Trophoblast cell (in vitro differentiated cells and primary cell): ENCODE measurements at regions not wholly inside any gene's neighbourhood (a gene's known extent, or its start where the extent isn't known, plus 50 kb on each side); places are given as distances from the start of the nearest gene placed in this dataset.

Experiments used
- DNase-seq, 2 donors: peaks; one replicate each; pipeline ENCODE4 v3.0.0-alpha.2; 2016
- H2AFZ ChIP-seq: 2 replicates; pipeline ENCODE4 v1.6.1; 2013; ENCODE audit warnings: low read length, moderate library complexity, mild to moderate bottlenecking; ENCODE audit not compliant: insufficient read depth, poor library complexity
- H2AK5ac ChIP-seq: 2 replicates; pipeline ENCODE4 v1.6.1; 2013; ENCODE audit warnings: mild to moderate bottlenecking, low read length
- H2BK120ac ChIP-seq: 2 replicates; pipeline ENCODE4 v1.6.1; 2013; ENCODE audit warnings: low read length, mild to moderate bottlenecking, moderate library complexity; ENCODE audit not compliant: insufficient read depth, poor library complexity
- H2BK12ac ChIP-seq: 2 replicates; pipeline ENCODE4 v1.6.1; 2013; ENCODE audit warnings: mild to moderate bottlenecking, low read length, moderate library complexity
- H2BK5ac ChIP-seq: 2 replicates; pipeline ENCODE4 v1.6.1; 2013; ENCODE audit warnings: low read length, low read depth, moderate library complexity, mild to moderate bottlenecking; ENCODE audit not compliant: poor library complexity
- H3K14ac ChIP-seq: 2 replicates; pipeline ENCODE4 v1.6.1; 2013; ENCODE audit warnings: mild to moderate bottlenecking, low read length
- H3K18ac ChIP-seq: 2 replicates; pipeline ENCODE4 v1.6.1; 2013; ENCODE audit warnings: mild to moderate bottlenecking, low read length
- H3K23ac ChIP-seq: 2 replicates; pipeline ENCODE4 v1.6.1; 2013; ENCODE audit warnings: low read length
- H3K27ac ChIP-seq: 2 replicates; pipeline ENCODE4 v1.5.1; 2013; ENCODE audit warnings: low read depth, mild to moderate bottlenecking, inconsistent platforms, low read length, moderate library complexity
- H3K27me3 ChIP-seq: 2 replicates; pipeline ENCODE4 v1.6.1; 2013; ENCODE audit warnings: inconsistent platforms, mild to moderate bottlenecking, low read length, moderate library complexity; ENCODE audit not compliant: insufficient read depth
- H3K36me3 ChIP-seq, 2 experiments: 1 replicate in 1 of 2; 2 replicates in 1 of 2; pipeline ENCODE4 v1.6.1; 2013; ENCODE audit warnings: low read length in 2 of 2, mild to moderate bottlenecking in 2 of 2, moderate library complexity in 1 of 2; ENCODE audit not compliant: insufficient read depth in 2 of 2, control insufficient read depth in 1 of 2
- H3K4ac ChIP-seq: 2 replicates; pipeline ENCODE4 v1.6.1; 2013; ENCODE audit warnings: low read depth, mild to moderate bottlenecking, low read length, moderate library complexity
- H3K4me1 ChIP-seq, 2 experiments: 1 replicate in 1 of 2; 2 replicates in 1 of 2; pipeline ENCODE4 v1.6.1; 2013; ENCODE audit warnings: low read length in 2 of 2, mild to moderate bottlenecking in 2 of 2, moderate library complexity in 1 of 2; ENCODE audit not compliant: insufficient read depth in 2 of 2, control insufficient read depth in 1 of 2
- H3K4me2 ChIP-seq: 2 replicates; pipeline ENCODE4 v1.6.1; 2013; ENCODE audit warnings: inconsistent platforms, mild to moderate bottlenecking, low read length, moderate library complexity
- H3K4me3 ChIP-seq: 2 replicates; pipeline ENCODE4 v1.5.1; 2013; ENCODE audit warnings: mild to moderate bottlenecking, low read depth, low read length, inconsistent platforms
- H3K79me1 ChIP-seq: one replicate; pipeline ENCODE4 v1.6.1; 2013; ENCODE audit warnings: low read length
- H3K79me2 ChIP-seq: 2 replicates; pipeline ENCODE4 v1.6.1; 2013; ENCODE audit warnings: low read length, mild to moderate bottlenecking; ENCODE audit not compliant: control insufficient read depth, insufficient read depth, poor library complexity
- H3K9ac ChIP-seq: 2 replicates; pipeline ENCODE4 v1.6.1; 2013; ENCODE audit warnings: mild to moderate bottlenecking, low read length
- H3K9me3 ChIP-seq: 2 replicates; pipeline ENCODE4 v1.6.1; 2013; ENCODE audit warnings: low read depth, mild to moderate bottlenecking, control low read depth, inconsistent platforms, low read length; ENCODE audit not compliant: insufficient read depth
- H4K12ac ChIP-seq: 2 replicates; pipeline ENCODE4 v1.6.1; 2013; ENCODE audit warnings: low read depth, mild to moderate bottlenecking, low read length, moderate library complexity
- H4K8ac ChIP-seq: 2 replicates; pipeline ENCODE4 v1.6.1; 2013; ENCODE audit warnings: low read depth, mild to moderate bottlenecking, low read length, moderate library complexity
- H4K91ac ChIP-seq: one replicate; pipeline ENCODE4 v1.6.1; 2013; ENCODE audit warnings: low read depth, mild to moderate bottlenecking, low read length, moderate library complexity
- WGBS: extraction: QIAGEN DNeasy Blood & Tissue Kit; methylation state at CpG from one replicate; pipeline ENCODE4 v1.1.7; 2013; ENCODE audit warnings: missing lambda C conversion rate; ENCODE audit not compliant: insufficient read length, insufficient coverage; ENCODE audit errors: extremely low coverage; 5-methylcytosine and 5-hydroxymethylcytosine counted together

- H2BK12ac ChIP-seq: no peak overlapping the region
- no peaks in the 10 kb centered on the region for H3K9me3 ChIP-seq
- no peak overlapping the region for H4K12ac ChIP-seq
- no peak overlapping the region for H4K8ac ChIP-seq
- H2BK120ac ChIP-seq: no peak overlapping the region
- no peak for DNase-seq
- no peaks in the 10 kb centered on the region for H3K4me1 ChIP-seq
- H3K36me3 ChIP-seq: no peaks in the 10 kb centered on the region
- no peaks in the 10 kb centered on the region for H3K79me1 ChIP-seq
- H3K23ac ChIP-seq: no peak overlapping the region
- WGBS: no CpG with 5 or more reads among the region's 6 CpGs
- no peak overlapping the region for H3K18ac ChIP-seq
- no peak overlapping the region for H3K4me3 ChIP-seq
- H3K9ac ChIP-seq: no peak overlapping the region
- H2AFZ ChIP-seq: no peak overlapping the region
- no peak overlapping the region for H2BK5ac ChIP-seq
- H3K4me2 ChIP-seq: no peak overlapping the region
- no peak overlapping the region for H4K91ac ChIP-seq
- H2AK5ac ChIP-seq: no peak overlapping the region
- no peaks in the 10 kb centered on the region for H3K79me2 ChIP-seq
- H3K4ac ChIP-seq: no peak overlapping the region
- H3K27ac ChIP-seq: no peak overlapping the region
- no peaks in the 10 kb centered on the region for H3K27me3 ChIP-seq
- H3K14ac ChIP-seq: no peak overlapping the region
Observed at GRCh38 chr10:44024356-44025116, 360.4 kb downstream of the CXCL12 start.

GRCh38 chr10:44023517-44023916 lies 361.4 kb downstream of the CXCL12 start:
- H3K27me3 ChIP-seq: no peaks in the 10 kb centered on the region
- no CpG with 5 or more reads among the region's 5 CpGs for WGBS
- H3K18ac ChIP-seq: no peak overlapping the region
- no peak overlapping the region for H3K27ac ChIP-seq
- H3K4me1 ChIP-seq: no peaks in the 10 kb centered on the region
- H2AK5ac ChIP-seq: no peak overlapping the region
- no peak overlapping the region for H3K4ac ChIP-seq
- no peak overlapping the region for H3K9ac ChIP-seq
- H3K79me2 ChIP-seq: no peaks in the 10 kb centered on the region
- no peaks in the 10 kb centered on the region for H3K79me1 ChIP-seq
- H3K9me3 ChIP-seq: no peaks in the 10 kb centered on the region
- no peak overlapping the region for H2AFZ ChIP-seq
- no peak overlapping the region for H2BK120ac ChIP-seq
- no peak overlapping the region for H3K23ac ChIP-seq
- H3K4me3 ChIP-seq: no peak overlapping the region
- H2BK5ac ChIP-seq: no peak overlapping the region
- no peak overlapping the region for H2BK12ac ChIP-seq
- H3K4me2 ChIP-seq: no peak overlapping the region
- no peak for DNase-seq
- no peak overlapping the region for H4K91ac ChIP-seq
- H4K8ac ChIP-seq: no peak overlapping the region
- H3K36me3 ChIP-seq: no peaks in the 10 kb centered on the region
- no peak overlapping the region for H4K12ac ChIP-seq
- no peak overlapping the region for H3K14ac ChIP-seq

- Histone ChIP-seq H3K18ac (no peak overlapping the region), H3K27me3 (no peaks in the 10 kb centered on the region), H3K4me3 (no peak overlapping the region), H3K4me1 (no peaks in the 10 kb centered on the region), H3K14ac (no peak overlapping the region), H2AK5ac (no peak overlapping the region), H3K79me1 (no peaks in the 10 kb centered on the region), H4K8ac (no peak overlapping the region), H3K4ac (no peak overlapping the region), H2BK120ac (no peak overlapping the region), H2AFZ (no peak overlapping the region), H3K79me2 (no peaks in the 10 kb centered on the region), H3K4me2 (no peak overlapping the region), H4K91ac (no peak overlapping the region), H2BK12ac (no peak overlapping the region), H2BK5ac (no peak overlapping the region), H3K9me3 (no peaks in the 10 kb centered on the region), H3K23ac (no peak overlapping the region), H3K27ac (no peak overlapping the region), H3K36me3 (no peaks in the 10 kb centered on the region), H3K9ac (no peak overlapping the region), H4K12ac (no peak overlapping the region)
- no CpG with 5 or more reads among the region's 1 CpG for WGBS
- DNase-seq: no peak
Observed at GRCh38 chr10:44022203-44022602, 362.7 kb downstream of the CXCL12 start.

- Histone ChIP-seq H4K8ac (no peak overlapping the region), H2AK5ac (no peak overlapping the region), H2BK5ac (no peak overlapping the region), H3K79me2 (no peaks in the 10 kb centered on the region), H3K79me1 (no peaks in the 10 kb centered on the region), H3K27me3 (no peaks in the 10 kb centered on the region), H3K18ac (no peak overlapping the region), H3K4ac (no peak overlapping the region), H4K12ac (no peak overlapping the region), H3K4me1 (no peaks in the 10 kb centered on the region), H3K27ac (no peak overlapping the region), H2AFZ (no peak overlapping the region), H4K91ac (no peak overlapping the region), H3K4me2 (no peak overlapping the region), H3K4me3 (peak overlapping the region; percentile 2), H3K9ac (no peak overlapping the region), H3K36me3 (no peaks in the 10 kb centered on the region), H2BK120ac (no peak overlapping the region), H2BK12ac (no peak overlapping the region), H3K23ac (no peak overlapping the region), H3K9me3 (no peaks in the 10 kb centered on the region), H3K14ac (no peak overlapping the region)
- no CpG with 5 or more reads among the region's 5 CpGs for WGBS
- no peak for DNase-seq
Observed at GRCh38 chr10:44020322-44021111, 364.4 kb downstream of the CXCL12 start.
